HEK293T (cell line): ENCODE measurements at regions not wholly inside any gene's neighbourhood (a gene's known extent, or its start where the extent isn't known, plus 50 kb on each side); places are given as distances from the start of the nearest gene placed in this dataset.

Source experiments
- ARNT ChIP-seq: fragments of 450-650 bp; IDR thresholded peaks from 2 replicates; pipeline ENCODE4 v1.6.1; 2017; ENCODE audit warnings: mild to moderate bottlenecking
- BHLHE40 ChIP-seq: fragments of 450-650 bp; IDR thresholded peaks from 2 replicates; pipeline ENCODE4 v1.6.1; 2016; ENCODE audit warnings: mild to moderate bottlenecking, moderate library complexity, borderline replicate concordance
- CTBP1 ChIP-seq: fragments of 450-650 bp; IDR thresholded peaks from 2 replicates; pipeline ENCODE4 v1.6.1; 2016; ENCODE audit warnings: borderline replicate concordance
- FOXA1 ChIP-seq: fragments of 450-650 bp; IDR thresholded peaks from 2 replicates; pipeline ENCODE4 v1.6.1; 2016; ENCODE audit warnings: mild to moderate bottlenecking
- FOXM1 ChIP-seq: fragments of 450-650 bp; IDR thresholded peaks from 2 replicates; pipeline ENCODE4 v1.6.1; 2017; ENCODE audit warnings: mild to moderate bottlenecking, borderline replicate concordance
- L3MBTL2 ChIP-seq: fragments of 450-650 bp; conservative IDR thresholded peaks from 2 replicates; pipeline ENCODE4 v1.6.1; 2016; ENCODE audit warnings: mild to moderate bottlenecking
- LEF1 ChIP-seq: fragments of 450-650 bp; IDR thresholded peaks from 2 replicates; pipeline ENCODE4 v1.6.1; 2017; ENCODE audit warnings: mild to moderate bottlenecking, borderline replicate concordance
- NFRKB ChIP-seq: fragments of 450-650 bp; IDR thresholded peaks from 2 replicates; pipeline ENCODE4 v1.6.1; 2016; ENCODE audit warnings: mild to moderate bottlenecking, moderate library complexity
- SP1 ChIP-seq: fragments of 450-650 bp; IDR thresholded peaks from 2 replicates; pipeline ENCODE4 v1.6.1; 2017
- SUZ12 ChIP-seq: fragments of 450-650 bp; IDR thresholded peaks from 2 replicates; pipeline ENCODE4 v1.6.1; 2016; ENCODE audit warnings: mild to moderate bottlenecking
- ZNF384 ChIP-seq: fragments of 450-650 bp; IDR thresholded peaks from 2 replicates; pipeline ENCODE4 v1.6.1; 2016
- TF ChIP-seq, protein P1 (sequence below): fragments of 450-650 bp; IDR thresholded peaks from 2 replicates; pipeline ENCODE4 v1.6.1; 2016

GRCh38 chr15:94991718-94992117 lies 760.4 kb downstream of the MCTP2 start:
- no peak for TF ChIP-seq ZNF384
- TF ChIP-seq BHLHE40 = no peak
- no peak for TF ChIP-seq ARNT
- TF ChIP-seq SP1 = no peak
- TF ChIP-seq SUZ12 = no peak
- TF ChIP-seq NFRKB = no peak
- no peak for TF ChIP-seq FOXA1
- TF ChIP-seq CTBP1 = no peak
- TF ChIP-seq L3MBTL2 = no peak
- TF ChIP-seq LEF1 = no peak
- TF ChIP-seq FOXM1 = no peak
- TF ChIP-seq, protein P1, sequence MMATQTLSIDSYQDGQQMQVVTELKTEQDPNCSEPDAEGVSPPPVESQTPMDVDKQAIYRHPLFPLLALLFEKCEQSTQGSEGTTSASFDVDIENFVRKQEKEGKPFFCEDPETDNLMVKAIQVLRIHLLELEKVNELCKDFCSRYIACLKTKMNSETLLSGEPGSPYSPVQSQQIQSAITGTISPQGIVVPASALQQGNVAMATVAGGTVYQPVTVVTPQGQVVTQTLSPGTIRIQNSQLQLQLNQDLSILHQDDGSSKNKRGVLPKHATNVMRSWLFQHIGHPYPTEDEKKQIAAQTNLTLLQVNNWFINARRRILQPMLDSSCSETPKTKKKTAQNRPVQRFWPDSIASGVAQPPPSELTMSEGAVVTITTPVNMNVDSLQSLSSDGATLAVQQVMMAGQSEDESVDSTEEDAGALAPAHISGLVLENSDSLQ = no peak
